Ramos (cell line): ENCODE measurements at regions not wholly inside any gene's neighbourhood (a gene's known extent, or its start where the extent isn't known, plus 50 kb on each side); places are given as distances from the start of the nearest gene placed in this dataset.
"Not testable (repeated sequence)": the region's sequence is repeated elsewhere in the genome, so short reads cannot be mapped to it uniquely, and the experiment has no call there.

ENCODE experiments used
- in situ Hi-C: fragments of 300-500 bp; cut with MboI; formaldehyde crosslinking; loops from one replicate; pipeline ENCODE4 v1.14.3; 2022; ENCODE audit warnings: low sequenced_read_pairs; ENCODE audit not compliant: unreplicated experiment

- in situ Hi-C loops: not testable (repeated sequence)
Observed at GRCh38 chr7:156347703-156348248, 292.8 kb upstream of the RNF32 start.

- in situ Hi-C loops: no loop called here
Observed at GRCh38 chr7:156347132-156347531, 293.4 kb upstream of the RNF32 start.

- in situ Hi-C loops: no loop called here
Observed at GRCh38 chr7:156344595-156344994, 296.0 kb upstream of the RNF32 start.

GRCh38 chr7:156334636-156335035 is 305.9 kb upstream of the RNF32 start:
- in situ Hi-C loops: no loop called here

DNA sequence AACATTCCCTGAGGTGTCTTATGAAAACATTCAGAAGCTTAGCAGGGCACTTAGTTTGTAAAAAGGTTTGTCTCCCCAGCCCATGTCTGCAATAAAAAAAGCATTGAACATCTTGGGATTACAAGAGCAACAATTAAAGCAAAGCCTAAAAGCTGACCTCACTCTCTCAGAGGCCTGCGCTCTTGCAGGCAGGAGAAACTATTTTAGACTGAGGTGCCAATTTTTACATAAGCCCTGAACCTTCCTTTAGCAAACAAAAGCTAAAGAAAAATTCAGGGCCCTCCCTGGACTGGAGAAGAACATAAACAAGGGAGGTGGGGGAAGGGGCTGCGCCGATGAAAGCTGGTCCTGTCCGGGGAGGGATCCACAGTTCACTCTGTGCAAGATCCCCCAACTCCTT is 312.7 kb upstream of the RNF32 start:
- in situ Hi-C loops: no loop called here

DNA sequence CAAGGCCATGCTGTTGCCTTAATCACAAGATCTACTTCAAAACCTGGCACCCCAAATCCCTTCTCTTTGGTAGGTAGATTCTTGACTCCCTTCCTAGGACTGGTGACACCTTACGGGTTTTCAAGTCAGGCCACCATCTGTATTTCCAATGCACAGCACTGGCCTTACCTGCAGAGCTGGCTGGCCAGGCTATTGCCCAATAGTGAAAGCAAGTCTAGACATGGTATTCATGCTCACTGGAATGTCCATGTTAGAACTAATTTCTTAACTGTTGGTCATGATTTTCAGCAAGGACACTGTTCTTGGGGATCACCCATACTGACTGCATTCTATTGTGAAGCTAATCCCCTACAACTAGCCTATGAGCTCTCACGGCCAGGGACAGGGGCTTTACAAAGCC is 313.1 kb upstream of the RNF32 start:
- in situ Hi-C loops: no loop called here

- in situ Hi-C loops: no loop called here
Observed at GRCh38 chr7:156324201-156324600, 316.4 kb upstream of the RNF32 start.

DNA sequence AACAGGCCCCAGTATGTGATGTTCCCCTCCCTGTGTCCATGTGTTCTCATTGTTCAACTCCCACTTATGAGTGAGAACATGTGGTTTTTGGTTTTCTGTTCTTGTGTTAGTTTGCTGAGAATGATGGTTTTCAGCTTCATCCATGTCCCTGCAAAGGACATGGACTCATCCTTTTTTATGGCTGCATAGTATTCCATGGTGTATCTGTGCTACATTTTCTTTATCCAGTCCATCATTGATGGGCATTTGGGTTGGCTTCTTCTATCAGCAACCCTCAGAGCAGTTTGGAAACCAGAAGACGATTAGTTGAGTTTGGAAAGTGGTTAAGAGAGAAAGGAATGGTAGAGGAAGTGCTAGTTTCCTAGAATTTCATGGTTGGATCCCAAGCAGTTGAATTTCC is 319.1 kb upstream of the RNF32 start:
- in situ Hi-C loops: not testable (repeated sequence)

DNA sequence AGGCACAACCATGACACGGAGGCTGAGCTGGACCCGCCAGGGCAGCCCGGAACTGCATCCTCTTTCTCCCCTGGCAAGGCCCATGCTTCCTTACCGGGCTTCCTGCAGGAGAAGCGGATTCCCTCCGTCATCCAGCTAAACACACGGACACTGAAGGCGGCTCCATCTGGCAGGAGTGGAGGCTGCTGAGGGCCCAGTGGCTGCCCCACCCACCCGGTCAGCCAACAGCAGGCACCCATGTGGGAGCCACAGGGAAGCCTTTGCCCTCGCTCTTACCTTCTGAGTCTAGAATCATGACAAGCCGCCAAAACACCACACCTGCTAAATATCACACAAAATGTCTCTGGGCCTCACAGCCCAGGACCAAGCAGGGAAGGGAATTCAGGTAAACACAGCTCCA is 321.6 kb upstream of the RNF32 start:
- in situ Hi-C loops: no loop called here

DNA sequence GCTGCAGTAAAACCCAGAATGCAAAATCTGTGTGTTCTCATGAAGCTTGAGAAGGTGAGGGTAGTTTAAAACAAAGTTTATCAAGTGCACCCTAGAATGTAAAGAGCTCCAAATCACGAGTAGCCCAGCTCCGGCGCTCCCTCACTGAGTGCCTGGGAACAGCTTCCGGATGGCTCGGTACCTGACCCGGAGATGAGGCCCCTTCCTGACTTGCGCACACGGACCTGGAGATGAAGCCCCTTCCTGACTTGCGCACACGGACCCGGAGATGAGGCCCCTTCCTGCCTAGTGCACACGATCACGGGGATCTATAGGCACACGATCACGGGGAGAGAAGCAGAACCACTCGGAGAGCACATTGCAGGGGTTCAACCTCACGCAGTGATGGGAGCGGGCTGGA is 322.1 kb upstream of the RNF32 start:
- in situ Hi-C loops: no loop called here

DNA sequence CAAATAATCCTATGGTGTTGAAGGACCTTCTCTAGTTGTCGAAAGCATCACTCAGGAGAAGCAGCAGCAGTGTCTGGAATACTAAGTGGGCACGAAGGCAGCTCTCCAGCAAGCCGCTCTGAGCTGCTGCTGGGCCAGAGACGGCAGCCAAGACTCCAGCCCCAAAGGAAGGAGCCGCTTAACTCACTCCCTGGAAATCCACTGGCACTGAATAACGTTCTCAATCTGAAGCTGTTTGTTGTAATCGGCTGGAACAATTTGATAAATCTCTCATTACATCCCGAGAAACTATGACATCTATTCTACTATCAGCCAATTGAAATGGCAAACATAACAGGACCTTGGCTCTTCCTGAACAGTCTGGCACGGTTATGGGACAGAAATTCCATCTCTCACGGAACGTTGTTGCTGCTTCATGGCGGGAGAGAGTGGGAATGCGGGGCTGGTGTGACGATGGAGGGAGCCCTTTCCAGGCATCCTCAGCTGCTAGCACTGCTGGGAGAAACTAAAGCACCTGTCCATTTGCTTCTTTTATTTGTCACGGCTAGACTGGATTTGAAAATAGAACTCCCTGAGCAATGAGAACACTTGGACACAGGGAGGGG is 331.5 kb upstream of the RNF32 start:
- in situ Hi-C loops: no loop called here

DNA sequence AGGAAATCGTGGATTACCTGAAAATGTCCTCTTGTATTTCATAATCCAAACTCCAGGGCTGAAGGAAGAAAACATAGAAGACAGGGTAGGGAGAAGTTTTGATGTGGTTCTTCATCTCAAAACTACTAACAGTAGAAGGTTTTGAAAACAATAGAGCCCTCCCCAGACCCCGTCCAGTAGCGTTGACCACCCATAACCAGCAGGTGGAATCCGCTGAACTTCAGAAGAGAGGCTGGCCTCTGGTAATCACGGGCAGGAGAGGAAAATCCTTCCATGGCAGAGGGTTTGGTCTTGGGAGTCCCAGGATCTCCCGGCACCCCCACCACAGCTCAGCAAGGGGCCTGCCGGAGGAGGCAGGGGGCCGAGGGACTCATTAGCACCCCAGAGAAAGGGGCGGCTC is 333.4 kb upstream of the RNF32 start:
- in situ Hi-C loops: no loop called here

DNA sequence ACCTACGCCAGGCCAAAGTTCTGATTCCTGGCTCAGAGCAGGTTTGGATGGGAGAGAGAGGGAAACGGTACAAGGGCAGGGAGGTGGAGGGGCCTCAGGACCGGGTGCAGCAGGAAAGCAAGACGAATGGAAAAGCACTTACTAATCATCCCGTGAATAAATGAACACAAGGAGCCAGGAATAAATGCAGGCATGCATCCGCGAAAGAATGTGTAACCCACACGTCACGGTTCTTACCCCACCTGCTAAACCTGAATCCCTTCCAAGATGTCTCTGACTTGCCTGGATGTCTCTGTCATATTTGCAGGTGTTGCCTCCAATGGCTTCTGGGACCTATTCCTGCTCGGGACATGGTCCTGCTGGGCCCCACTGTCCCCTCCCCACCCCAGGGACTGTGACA is 335.2 kb upstream of the RNF32 start:
- in situ Hi-C loops: no loop called here

- in situ Hi-C loops: no loop called here
Observed at GRCh38 chr7:156282816-156283215, 357.8 kb upstream of the RNF32 start.

GRCh38 chr7:156279635-156280034 is 360.9 kb upstream of the RNF32 start:
- in situ Hi-C loops: no loop called here

GRCh38 chr7:156275292-156275691 is 365.3 kb upstream of the RNF32 start:
- in situ Hi-C loops: no loop called here

DNA sequence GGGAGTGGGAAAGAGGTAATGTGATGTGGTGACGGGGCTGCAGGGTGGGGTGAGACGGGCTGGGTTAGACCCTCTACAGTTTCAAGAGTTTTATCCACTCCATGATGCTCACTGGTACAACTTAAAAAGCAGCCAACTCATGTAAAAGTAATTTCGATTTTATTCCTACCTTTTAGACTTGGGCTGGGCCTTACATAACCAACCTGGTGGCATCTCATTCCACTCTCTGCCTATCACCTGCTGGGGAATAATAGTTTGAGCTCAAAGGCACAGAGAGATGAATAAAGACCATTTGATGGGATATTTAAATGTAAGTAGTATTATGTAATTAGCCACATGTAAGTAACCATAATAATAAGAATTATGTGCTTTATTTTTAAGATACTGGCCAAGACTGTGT is 366.0 kb upstream of the RNF32 start:
- in situ Hi-C loops: no loop called here

DNA sequence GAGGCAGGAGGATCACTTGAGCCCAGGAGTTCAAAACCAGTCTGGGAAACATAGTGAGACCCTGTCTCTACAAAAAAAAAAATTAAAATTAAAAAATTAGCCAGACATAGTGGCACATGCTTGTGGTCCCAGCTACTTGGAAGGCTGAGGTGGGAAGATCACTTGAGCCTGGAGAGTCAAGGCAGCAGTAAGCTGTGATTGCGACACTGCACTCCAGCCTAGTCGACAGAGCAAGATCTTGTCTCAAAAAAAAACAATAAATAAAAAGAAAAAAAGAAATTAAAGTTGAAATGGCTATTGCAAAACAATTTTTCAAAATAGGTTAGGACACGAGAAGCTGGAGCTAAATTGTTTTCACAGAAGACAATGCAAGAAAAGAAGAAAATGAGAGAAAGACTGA is 379.0 kb upstream of the RNF32 start:
- in situ Hi-C loops: no loop called here

- in situ Hi-C loops: no loop called here
Observed at GRCh38 chr7:156257904-156258303, 382.7 kb upstream of the RNF32 start.

GRCh38 chr7:156255635-156256034 is 384.9 kb upstream of the RNF32 start:
- in situ Hi-C loops: no loop called here

GRCh38 chr7:156251861-156252260 is 388.7 kb upstream of the RNF32 start:
- in situ Hi-C loops: no loop called here

- in situ Hi-C loops: no loop called here
Observed at GRCh38 chr7:156240532-156240931, 400.0 kb upstream of the RNF32 start.
